Mesendoderm (in vitro differentiated cells): ENCODE measurements at regions not wholly inside any gene's neighbourhood (a gene's known extent, or its start where the extent isn't known, plus 50 kb on each side); places are given as distances from the start of the nearest gene placed in this dataset.

Experiments used
- DNase-seq: peaks from one replicate; pipeline ENCODE4 v3.0.0; 2013
- H2AK5ac ChIP-seq: 2 replicates; pipeline ENCODE4 v1.6.1; 2013; ENCODE audit warnings: low read length, inconsistent platforms
- H2BK120ac ChIP-seq: 2 replicates; pipeline ENCODE4 v1.6.1; 2013; ENCODE audit warnings: low read depth, mild to moderate bottlenecking, low read length, moderate library complexity, mixed read lengths
- H2BK15ac ChIP-seq: replicated peaks from 2 replicates; pipeline ENCODE4 v1.6.1; 2013; ENCODE audit warnings: low read depth, mild to moderate bottlenecking, moderate library complexity
- H2BK5ac ChIP-seq: 2 replicates; pipeline ENCODE4 v1.6.1; 2013; ENCODE audit warnings: low read length, inconsistent platforms
- H3K18ac ChIP-seq: 2 replicates; pipeline ENCODE4 v1.6.1; 2013; ENCODE audit warnings: mild to moderate bottlenecking, low read length, mixed read lengths
- H3K23ac ChIP-seq: one replicate; pipeline ENCODE4 v1.6.1; 2013; ENCODE audit warnings: low read length
- H3K27ac ChIP-seq: 2 replicates; pipeline ENCODE4 v1.5.1; 2013; ENCODE audit warnings: low read depth, mild to moderate bottlenecking, inconsistent platforms, low read length, moderate library complexity
- H3K27me3 ChIP-seq: 2 replicates; pipeline ENCODE4 v1.6.1; 2013; ENCODE audit warnings: low read length, control low read depth, mild to moderate bottlenecking, inconsistent platforms; ENCODE audit not compliant: insufficient read depth, poor library complexity
- H3K36me3 ChIP-seq: 2 replicates; pipeline ENCODE4 v1.6.1; 2013; ENCODE audit warnings: low read length, inconsistent platforms; ENCODE audit not compliant: control insufficient read depth, insufficient read depth
- H3K4ac ChIP-seq: one replicate; pipeline ENCODE4 v1.6.1; 2013; ENCODE audit warnings: low read depth, mild to moderate bottlenecking, low read length, moderate library complexity
- H3K4me1 ChIP-seq: 2 replicates; pipeline ENCODE4 v1.6.1; 2013; ENCODE audit warnings: low read depth, low read length, inconsistent platforms; ENCODE audit not compliant: control insufficient read depth
- H3K4me2 ChIP-seq: 2 replicates; pipeline ENCODE4 v1.6.1; 2013; ENCODE audit warnings: low read length
- H3K4me3 ChIP-seq: 2 replicates; pipeline ENCODE4 v1.5.1; 2013; ENCODE audit warnings: mild to moderate bottlenecking, low read length
- H3K56ac ChIP-seq: one replicate; pipeline ENCODE4 v1.6.1; 2013; ENCODE audit warnings: low read length
- H3K79me1 ChIP-seq: 2 replicates; pipeline ENCODE4 v1.6.1; 2013; ENCODE audit warnings: low read length, inconsistent platforms
- H3K79me2 ChIP-seq: 2 replicates; pipeline ENCODE4 v1.6.1; 2013; ENCODE audit warnings: mild to moderate bottlenecking, low read length; ENCODE audit not compliant: control insufficient read depth, insufficient read depth
- H3K9ac ChIP-seq: 2 replicates; pipeline ENCODE4 v1.6.1; 2013; ENCODE audit warnings: low read length, inconsistent platforms
- H4K5ac ChIP-seq: one replicate; pipeline ENCODE4 v1.6.1; 2013; ENCODE audit warnings: low read length
- H4K8ac ChIP-seq: one replicate; pipeline ENCODE4 v1.6.1; 2013; ENCODE audit warnings: low read depth, mild to moderate bottlenecking, control low read depth, low read length, moderate library complexity
- WGBS: extraction: QIAGEN DNeasy Blood & Tissue Kit; methylation state at CpG from one replicate; pipeline ENCODE4 v1.1.7; 2013; ENCODE audit warnings: low lambda C conversion rate, missing lambda C conversion rate; ENCODE audit not compliant: insufficient coverage; ENCODE audit errors: extremely low coverage; 5-methylcytosine and 5-hydroxymethylcytosine counted together

- Histone ChIP-seq H2BK5ac (no peak overlapping the region), H3K4me2 (no peak overlapping the region), H2AK5ac (no peak overlapping the region), H4K5ac (no peak overlapping the region), H3K4ac (no peak overlapping the region), H3K9ac (no peak overlapping the region), H3K4me3 (no peak overlapping the region), H3K4me1 (no peaks in the 10 kb centered on the region), H2BK15ac (no peak overlapping the region), H3K27me3 (no peaks in the 10 kb centered on the region), H4K8ac (no peak overlapping the region), H3K79me1 (no peaks in the 10 kb centered on the region), H3K23ac (no peak overlapping the region), H3K36me3 (no peaks in the 10 kb centered on the region), H2BK120ac (no peak overlapping the region), H3K27ac (no peak overlapping the region), H3K56ac (no peak overlapping the region), H3K79me2 (no peaks in the 10 kb centered on the region), H3K18ac (no peak overlapping the region)
- no peak for DNase-seq
- WGBS, result no CpG with 5 or more reads among the region's 8 CpGs
Measured at GRCh38 chr4:138964716-138965426, 50.7 kb upstream of the NOCT start.

GRCh38 chr4:138963412-138963811 is 52.2 kb upstream of the NOCT start:
- Histone ChIP-seq H3K4me1 (no peaks in the 10 kb centered on the region), H3K56ac (no peak overlapping the region), H3K36me3 (no peaks in the 10 kb centered on the region), H3K4me3 (no peak overlapping the region), H4K8ac (no peak overlapping the region), H3K79me1 (no peaks in the 10 kb centered on the region), H3K27me3 (no peaks in the 10 kb centered on the region), H3K4me2 (no peak overlapping the region), H3K4ac (no peak overlapping the region), H3K9ac (no peak overlapping the region), H2AK5ac (no peak overlapping the region), H2BK120ac (no peak overlapping the region), H3K18ac (no peak overlapping the region), H2BK5ac (no peak overlapping the region), H3K23ac (no peak overlapping the region), H3K79me2 (no peaks in the 10 kb centered on the region), H3K27ac (no peak overlapping the region), H4K5ac (no peak overlapping the region), H2BK15ac (no peak overlapping the region)
- WGBS, result no CpG with 5 or more reads among the region's 4 CpGs
- no peak for DNase-seq

- no CpG with 5 or more reads among the region's 1 CpG for WGBS
Measured at GRCh38 chr4:138961664-138962063, 53.9 kb upstream of the NOCT start.

GRCh38 chr4:138961129-138961528 is 54.5 kb upstream of the NOCT start:
- Histone ChIP-seq H3K9ac (no peak overlapping the region), H3K4me1 (no peaks in the 10 kb centered on the region), H3K36me3 (no peaks in the 10 kb centered on the region), H3K79me2 (no peaks in the 10 kb centered on the region), H3K4me2 (no peak overlapping the region), H3K4ac (no peak overlapping the region), H3K27me3 (no peaks in the 10 kb centered on the region), H3K79me1 (no peaks in the 10 kb centered on the region), H3K56ac (no peak overlapping the region), H4K8ac (no peak overlapping the region), H2BK15ac (no peak overlapping the region), H3K27ac (no peak overlapping the region), H2BK120ac (no peak overlapping the region), H2AK5ac (no peak overlapping the region), H3K4me3 (no peak overlapping the region), H3K18ac (no peak overlapping the region), H2BK5ac (no peak overlapping the region), H3K23ac (no peak overlapping the region), H4K5ac (no peak overlapping the region)
- no CpG with 5 or more reads among the region's 5 CpGs for WGBS
- no peak for DNase-seq

More at GRCh38 chr4:138961664-138962063, 53.9 kb upstream of the NOCT start:
- Histone ChIP-seq H2AK5ac (no peak overlapping the region), H3K23ac (no peak overlapping the region), H3K4me3 (no peak overlapping the region), H2BK5ac (no peak overlapping the region), H4K5ac (no peak overlapping the region), H2BK15ac (no peak overlapping the region), H3K4me2 (no peak overlapping the region), H3K36me3 (no peaks in the 10 kb centered on the region), H3K4ac (no peak overlapping the region), H3K18ac (no peak overlapping the region), H4K8ac (no peak overlapping the region), H3K79me2 (no peaks in the 10 kb centered on the region), H3K79me1 (no peaks in the 10 kb centered on the region), H3K27ac (no peak overlapping the region), H3K4me1 (no peaks in the 10 kb centered on the region), H3K27me3 (no peaks in the 10 kb centered on the region), H3K56ac (no peak overlapping the region), H2BK120ac (no peak overlapping the region), H3K9ac (no peak overlapping the region)
- no peak for DNase-seq

GRCh38 chr4:138960175-138960710 is 55.3 kb upstream of the NOCT start:
- Histone ChIP-seq H3K36me3 (no peaks in the 10 kb centered on the region), H3K56ac (no peak overlapping the region), H2BK15ac (no peak overlapping the region), H3K27ac (no peak overlapping the region), H2BK120ac (no peak overlapping the region), H2AK5ac (no peak overlapping the region), H4K8ac (no peak overlapping the region), H3K79me1 (no peaks in the 10 kb centered on the region), H3K18ac (no peak overlapping the region), H3K27me3 (no peaks in the 10 kb centered on the region), H4K5ac (no peak overlapping the region), H2BK5ac (no peak overlapping the region), H3K4me1 (no peaks in the 10 kb centered on the region), H3K79me2 (no peaks in the 10 kb centered on the region), H3K4me3 (no peak overlapping the region), H3K4ac (no peak overlapping the region), H3K4me2 (no peak overlapping the region), H3K23ac (no peak overlapping the region), H3K9ac (no peak overlapping the region)
- WGBS, result no CpG with 5 or more reads among the region's 4 CpGs
- no peak for DNase-seq
